HuH-7.5 (cell line): ENCODE measurements at regions not wholly inside any gene's neighbourhood (a gene's known extent, or its start where the extent isn't known, plus 50 kb on each side); places are given as distances from the start of the nearest gene placed in this dataset.

Source experiments
- DNase-seq: peaks from one replicate; pipeline ENCODE4 v3.0.0; 2011; ENCODE audit warnings: low spot score

DNA sequence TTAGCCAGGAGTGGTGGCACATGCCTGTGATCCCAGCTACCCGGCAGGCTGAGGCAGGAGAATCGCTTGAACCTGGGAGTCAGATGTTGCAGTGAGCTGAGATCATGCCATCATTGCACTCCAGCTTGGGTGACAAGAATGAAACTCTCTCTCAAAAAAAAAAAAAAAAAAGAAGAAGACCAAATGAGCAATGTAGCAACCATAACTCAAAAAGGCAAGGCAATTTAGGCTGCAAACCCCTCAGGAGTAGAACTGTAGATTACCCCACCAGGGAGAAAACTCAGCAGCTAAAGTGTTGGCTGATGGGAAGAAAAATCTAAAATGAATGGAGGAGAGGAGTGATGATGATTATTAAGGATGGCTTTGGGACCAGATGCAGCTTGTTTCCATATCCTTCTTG, 256.7 kb upstream of the UBASH3B start:
- no peak for DNase-seq

GRCh38 chr11:122398167-122398566, 257.4 kb upstream of the UBASH3B start:
- no peak for DNase-seq

DNA sequence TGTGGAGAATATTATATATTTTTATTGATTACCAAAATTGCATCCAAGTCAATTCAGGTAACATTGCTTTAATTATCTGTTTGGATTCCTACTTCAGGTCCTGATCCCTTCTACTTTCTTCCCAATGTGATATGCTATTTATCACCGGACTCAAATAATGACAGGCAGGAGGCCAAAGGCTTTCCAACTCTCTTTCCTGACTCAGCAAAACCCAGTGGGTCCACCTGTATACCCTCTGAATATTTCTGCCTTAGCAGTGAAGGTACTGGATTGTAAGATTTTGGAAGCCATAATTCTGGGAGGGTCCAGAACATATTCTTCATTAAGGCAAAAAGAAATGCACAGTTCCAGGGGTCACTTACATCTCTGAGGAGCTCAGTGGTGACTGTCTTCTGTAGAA, 260.2 kb upstream of the UBASH3B start:
- DNase-seq: no peak

DNA sequence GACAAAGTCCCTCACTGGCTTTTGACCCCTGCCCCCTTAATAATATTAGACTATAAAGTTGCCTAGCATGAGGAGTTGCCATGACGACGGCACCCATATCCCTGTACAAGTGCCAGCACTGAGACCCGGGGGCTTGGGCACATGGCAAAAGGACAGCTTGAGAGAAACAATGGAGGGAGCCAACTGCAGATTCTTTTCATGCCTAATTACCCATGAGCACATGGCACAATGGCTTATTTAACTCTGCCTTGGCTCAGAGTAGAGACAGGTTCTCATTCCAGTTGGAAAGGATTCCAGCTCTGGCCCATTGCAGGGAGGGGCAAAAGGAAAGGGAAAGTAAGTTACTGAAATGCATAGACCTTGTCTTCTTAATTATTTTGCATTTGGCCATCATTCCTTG, 261.2 kb upstream of the UBASH3B start:
- no peak for DNase-seq

- no peak for DNase-seq
These were observed 262.2 kb upstream of the UBASH3B start for GRCh38 chr11:122393209-122393860.

GRCh38 chr11:122392508-122392907, 263.0 kb upstream of the UBASH3B start:
- DNase-seq: no peak

DNA sequence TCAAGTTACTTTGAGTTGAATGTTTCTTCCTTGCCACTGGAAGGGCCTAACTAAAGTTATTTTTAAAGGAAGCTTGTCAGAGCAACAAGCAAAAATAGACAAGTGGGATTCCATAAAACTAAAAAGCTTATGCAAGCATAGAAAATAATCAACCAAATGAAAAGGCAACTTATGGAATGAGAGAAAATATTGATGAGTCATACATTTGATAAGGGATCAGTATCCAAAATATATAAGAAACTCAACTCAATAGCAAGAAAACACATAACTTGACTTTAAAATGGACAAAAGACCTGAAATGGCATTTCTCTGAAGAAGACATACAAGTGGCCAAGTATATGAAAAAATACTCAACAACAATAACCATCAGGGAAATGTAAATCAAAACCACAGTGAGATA, 264.5 kb upstream of the UBASH3B start:
- DNase-seq: no peak

DNA sequence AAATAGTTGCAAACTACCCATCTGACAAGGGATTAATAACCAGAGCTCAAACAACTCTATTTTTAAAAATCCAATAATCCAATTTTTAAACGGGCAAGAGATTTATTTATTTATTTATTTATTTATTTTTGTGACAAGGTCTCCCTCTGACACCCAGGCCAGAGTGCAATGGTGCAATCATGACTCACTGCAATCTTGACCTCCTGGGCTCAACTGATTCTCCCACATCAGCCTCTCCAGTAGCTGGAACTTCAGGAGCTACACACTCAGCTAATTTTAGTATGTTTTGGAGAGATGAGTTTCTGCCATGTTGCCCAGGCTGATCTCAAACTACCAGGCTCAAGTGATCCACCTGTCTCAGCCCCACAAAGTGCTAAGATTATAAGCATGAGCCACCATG, 267.2 kb upstream of the BLID start:
- no peak for DNase-seq

DNA sequence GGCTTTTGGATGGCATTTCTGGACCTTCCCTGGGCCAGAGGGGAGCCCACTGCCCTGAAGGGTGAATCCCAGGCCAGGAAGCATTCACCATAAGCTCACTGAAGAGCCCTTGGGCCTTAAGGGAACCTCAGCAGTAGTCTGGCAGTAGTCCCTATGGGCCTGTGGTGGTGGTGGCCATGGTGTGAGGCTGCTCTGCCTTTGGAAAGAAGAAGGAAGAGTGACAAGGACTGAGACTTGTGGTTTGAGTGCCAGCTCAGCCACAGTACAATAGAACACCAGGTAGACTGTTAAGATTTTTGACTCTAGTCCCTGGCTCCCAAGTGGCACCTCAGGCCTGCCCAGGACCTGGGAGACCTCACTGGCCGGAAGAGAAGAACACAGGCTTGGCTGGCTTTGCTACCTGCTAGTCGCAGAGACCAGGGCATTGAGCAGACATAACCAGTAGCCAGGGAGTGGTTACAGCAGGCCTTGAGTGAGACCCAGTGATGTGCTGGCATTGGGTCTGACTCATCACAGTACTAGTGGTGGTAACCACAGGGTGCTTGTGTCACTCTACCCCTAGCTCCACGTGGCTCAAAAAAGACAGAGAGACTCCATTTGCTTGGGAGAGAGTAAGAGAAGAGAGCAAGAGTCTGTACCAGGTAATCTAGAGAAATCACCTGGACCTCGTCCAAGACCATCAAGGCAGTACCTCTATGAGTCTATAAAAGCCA, 259.8 kb upstream of the BLID start:
- DNase-seq: no peak

- no peak for DNase-seq
These were observed 252.8 kb upstream of the BLID start for GRCh38 chr11:122368796-122369195.

DNA sequence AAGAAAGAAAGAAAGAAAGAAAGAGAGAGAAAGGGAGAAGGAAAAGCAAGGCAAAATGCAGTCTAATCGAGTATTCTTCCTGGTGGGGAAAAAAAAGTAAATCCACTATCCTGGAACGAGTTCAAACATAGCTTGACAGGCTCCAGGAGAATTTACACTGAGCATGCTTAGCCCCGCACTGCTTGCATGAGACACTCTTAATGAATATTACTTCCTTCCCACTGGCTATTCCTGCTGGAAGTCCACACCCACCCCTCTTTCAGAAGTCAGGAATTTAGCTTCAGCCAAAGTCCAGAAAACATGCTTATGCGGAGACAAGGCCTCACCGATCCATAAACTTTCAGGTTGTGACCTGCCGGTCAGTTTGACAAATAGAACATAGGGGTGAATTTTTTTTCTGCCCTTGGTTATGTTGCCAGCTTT, 251.8 kb upstream of the BLID start:
- DNase-seq: peak; percentile 31

- no peak for DNase-seq
These were observed 249.8 kb upstream of the BLID start for GRCh38 chr11:122365610-122366360.

DNA sequence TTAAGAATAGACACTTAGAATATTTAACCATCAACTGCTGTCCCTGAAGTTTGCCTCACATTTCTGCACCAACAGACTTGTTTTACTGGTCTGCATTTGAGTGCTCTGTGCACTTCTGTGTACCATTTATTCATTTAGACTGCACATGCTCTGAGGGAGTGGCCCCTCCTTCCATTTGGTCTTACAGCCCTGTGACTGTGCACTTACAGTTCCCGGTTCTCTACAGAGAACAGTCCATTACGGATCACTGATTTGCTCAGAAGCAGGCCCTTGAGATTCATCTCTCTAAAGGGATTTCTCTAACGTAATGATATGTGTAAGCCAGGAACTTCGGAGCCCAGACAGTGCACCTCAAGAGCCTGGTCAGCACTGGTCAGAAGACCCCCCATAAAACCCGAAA, 247.3 kb upstream of the BLID start:
- DNase-seq: no peak

DNA sequence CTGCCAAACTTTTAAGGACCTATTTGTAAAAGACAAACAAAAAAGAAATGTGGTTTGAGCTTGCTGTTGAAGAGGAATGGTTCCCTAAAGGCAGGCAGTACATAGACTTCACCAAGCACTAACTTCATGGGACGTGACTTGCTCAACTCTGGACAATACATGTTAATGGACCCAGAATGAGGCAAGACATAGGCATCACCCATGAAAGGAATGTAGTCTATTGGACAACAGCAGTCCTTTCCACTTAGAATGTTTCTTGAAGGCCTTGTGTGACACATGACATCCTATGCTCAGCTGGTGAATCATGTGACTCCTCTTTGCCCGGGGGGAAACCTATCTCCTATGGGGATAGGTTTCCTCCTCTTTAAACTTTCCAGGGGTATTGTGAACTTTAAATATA, 246.4 kb upstream of the BLID start:
- no peak for DNase-seq

DNA sequence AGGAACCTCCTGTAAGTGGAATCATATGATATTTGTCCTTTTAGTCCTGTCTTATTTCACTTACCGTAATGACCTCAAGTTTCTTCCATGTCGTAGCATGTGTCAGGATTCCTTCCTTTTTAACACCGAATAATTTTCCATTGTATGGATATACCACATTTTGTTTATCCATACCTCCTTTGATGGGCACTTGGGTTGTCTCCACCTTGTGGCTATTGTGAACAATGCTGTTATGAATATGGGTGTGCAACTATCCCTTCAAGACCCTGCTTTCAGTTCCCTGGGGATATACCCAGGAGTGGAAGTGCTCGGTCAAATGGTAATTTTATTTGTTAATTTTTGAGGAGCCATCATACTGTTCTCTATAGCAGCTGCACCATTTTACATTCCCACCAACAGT, 244.9 kb upstream of the BLID start:
- DNase-seq: no peak

- DNase-seq: no peak
These were observed 243.1 kb upstream of the BLID start for GRCh38 chr11:122359081-122359571.

GRCh38 chr11:122358292-122358691, 242.3 kb upstream of the BLID start:
- no peak for DNase-seq

GRCh38 chr11:122355968-122356367, 240.0 kb upstream of the BLID start:
- no peak for DNase-seq

GRCh38 chr11:122354025-122354697, 238.1 kb upstream of the BLID start:
- DNase-seq: no peak

DNA sequence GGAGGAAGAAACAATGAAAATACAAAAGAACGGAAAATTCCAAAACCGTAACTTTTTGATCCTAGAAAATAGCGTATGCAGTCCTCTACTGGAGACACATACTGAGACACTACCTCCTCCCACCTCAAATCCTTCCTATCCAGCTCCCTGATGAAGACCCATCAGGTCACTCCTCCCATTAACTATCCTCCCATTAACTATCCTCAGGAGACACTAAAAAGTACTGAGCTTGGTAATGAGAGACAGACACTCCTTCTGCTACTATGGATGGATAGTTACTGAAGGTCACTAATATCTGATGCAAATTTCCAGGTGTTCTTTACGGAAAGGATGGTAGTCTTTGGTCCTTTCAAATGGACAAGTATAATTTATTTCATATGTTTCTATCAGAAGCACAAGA, 237.5 kb upstream of the BLID start:
- no peak for DNase-seq

DNA sequence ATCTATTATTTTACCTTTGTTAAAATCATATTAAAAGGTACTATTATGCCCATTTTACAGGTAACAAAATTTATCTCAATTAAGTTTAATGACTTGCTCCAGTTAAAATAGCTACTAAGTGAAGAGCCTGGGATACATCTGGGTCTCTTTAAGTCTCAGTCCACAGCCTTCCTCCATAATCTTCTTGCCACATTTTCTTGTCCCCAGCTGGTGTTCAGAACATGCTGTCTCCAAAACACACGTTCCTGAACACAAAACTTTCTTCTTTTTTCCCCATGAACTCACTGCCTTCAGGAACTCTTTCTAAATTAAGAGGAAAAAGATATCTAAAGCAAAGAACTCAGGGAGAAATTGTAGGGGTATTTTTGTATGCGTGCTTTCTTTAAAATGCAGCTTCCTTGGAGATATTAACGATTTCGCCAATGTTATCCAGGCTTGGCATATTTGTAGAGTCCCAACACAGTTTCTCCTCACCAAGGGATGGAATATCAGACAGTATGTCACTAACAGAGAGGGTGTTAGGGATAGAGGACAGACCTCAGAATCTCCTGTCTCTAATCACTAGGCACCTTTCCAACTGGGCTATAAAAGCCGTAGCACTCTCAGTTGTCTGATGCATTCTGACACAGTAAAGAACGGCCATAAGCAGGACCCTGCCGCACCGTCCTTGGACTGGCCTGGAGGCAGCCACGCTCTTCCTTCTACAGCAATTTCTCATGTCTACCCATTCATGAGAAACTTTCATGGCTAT, 232.8 kb upstream of the BLID start:
- no peak for DNase-seq

DNA sequence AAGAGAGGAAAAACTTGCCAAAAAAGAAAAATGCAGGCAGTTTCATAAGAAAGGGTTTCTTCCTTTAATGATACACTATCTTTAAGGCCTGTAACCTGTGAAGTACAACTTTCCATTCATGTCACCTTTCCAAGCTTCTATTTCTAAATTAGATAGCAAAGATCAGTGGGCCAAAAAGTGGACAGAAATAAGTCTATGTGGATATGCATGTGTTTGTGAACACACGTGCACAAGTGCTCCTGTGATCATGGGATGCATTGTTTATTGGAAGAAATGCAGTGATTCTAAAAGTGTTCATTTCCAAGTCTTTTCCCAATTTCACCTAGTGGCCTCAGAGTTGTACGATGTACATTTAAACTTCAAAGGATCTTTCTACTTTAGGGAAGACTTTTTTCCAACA, 230.0 kb upstream of the BLID start:
- DNase-seq: no peak
